Neuronal stem cell (in vitro differentiated cells): ENCODE measurements at regions not wholly inside any gene's neighbourhood (a gene's known extent, or its start where the extent isn't known, plus 50 kb on each side); places are given as distances from the start of the nearest gene placed in this dataset.

Source experiments
- DNase-seq: peaks from one replicate; pipeline ENCODE4 v3.0.0-alpha.2; 2013; ENCODE audit warnings: low spot score
- H2AFZ ChIP-seq: one replicate; pipeline ENCODE4 v1.6.1; 2013; ENCODE audit warnings: mild to moderate bottlenecking, low read length, inconsistent platforms
- H2AK5ac ChIP-seq: 2 replicates; pipeline ENCODE4 v1.6.1; 2013; ENCODE audit warnings: low read depth, mild to moderate bottlenecking, inconsistent platforms, low read length, moderate library complexity, mixed read lengths
- H2BK120ac ChIP-seq: 2 replicates; pipeline ENCODE4 v1.6.1; 2013; ENCODE audit warnings: low read depth, mild to moderate bottlenecking, inconsistent platforms, low read length, moderate library complexity, mixed read lengths
- H2BK12ac ChIP-seq: one replicate; pipeline ENCODE4 v1.6.1; 2013; ENCODE audit warnings: low read length, inconsistent platforms
- H2BK15ac ChIP-seq: 2 replicates; pipeline ENCODE4 v1.6.1; 2013; ENCODE audit warnings: mild to moderate bottlenecking, low read length, inconsistent platforms, mixed read lengths
- H2BK5ac ChIP-seq: one replicate; pipeline ENCODE4 v1.6.1; 2013; ENCODE audit warnings: inconsistent platforms, mild to moderate bottlenecking, low read length, moderate library complexity
- H3K14ac ChIP-seq: one replicate; pipeline ENCODE4 v1.6.1; 2013; ENCODE audit warnings: low read length, inconsistent platforms
- H3K18ac ChIP-seq: 2 replicates; pipeline ENCODE4 v1.6.1; 2013; ENCODE audit warnings: low read length, inconsistent platforms
- H3K23ac ChIP-seq: 2 replicates; pipeline ENCODE4 v1.6.1; 2013; ENCODE audit warnings: low read depth, mild to moderate bottlenecking, mixed read lengths, low read length, inconsistent platforms; ENCODE audit not compliant: poor library complexity
- H3K27ac ChIP-seq: replicated peaks from 3 replicates; pipeline ENCODE4 v1.5.1; 2013; ENCODE audit warnings: low read length, inconsistent platforms
- H3K27me3 ChIP-seq, 3 experiments: 2 replicates each; pipeline ENCODE4 v1.6.1; 2013; ENCODE audit warnings: low read length in 3 of 3, mild to moderate bottlenecking in 2 of 3, inconsistent platforms in 1 of 3, low read depth in 1 of 3, mixed read lengths in 1 of 3, moderate library complexity in 1 of 3; ENCODE audit not compliant: control insufficient read depth in 3 of 3, insufficient read depth in 3 of 3
- H3K36me3 ChIP-seq, 2 donors: replicated peaks in 1 of 2; 2 replicates each; pipeline ENCODE4 v1.6.1; 2013; ENCODE audit warnings: low read length in 2 of 2; ENCODE audit not compliant: control insufficient read depth in 2 of 2, insufficient read depth in 2 of 2
- H3K4ac ChIP-seq: 2 replicates; pipeline ENCODE4 v1.6.1; 2013; ENCODE audit warnings: inconsistent platforms, mild to moderate bottlenecking, low read length, moderate library complexity
- H3K4me1 ChIP-seq, 2 donors: 1 replicate in 1 of 2; 2 replicates in 1 of 2; pipeline ENCODE4 v1.6.1; 2013; ENCODE audit warnings: low read length in 2 of 2, low read depth in 1 of 2; ENCODE audit not compliant: control insufficient read depth in 2 of 2, insufficient read depth in 1 of 2
- H3K4me2 ChIP-seq: one replicate; pipeline ENCODE4 v1.6.1; 2013; ENCODE audit warnings: mild to moderate bottlenecking, low read length, inconsistent platforms; ENCODE audit not compliant: insufficient read depth, poor library complexity, severe bottlenecking
- H3K4me3 ChIP-seq, 2 donors: 2 replicates each; pipeline ENCODE4 v1.5.1; 2013; ENCODE audit warnings: low read length in 2 of 2, mild to moderate bottlenecking in 2 of 2, inconsistent platforms in 1 of 2, moderate library complexity in 1 of 2
- H3K79me1 ChIP-seq: one replicate; pipeline ENCODE4 v1.6.1; 2013; ENCODE audit warnings: low read depth, mild to moderate bottlenecking, inconsistent platforms, low read length, moderate library complexity
- H3K9ac ChIP-seq: one replicate; pipeline ENCODE4 v1.6.1; 2013; ENCODE audit warnings: mild to moderate bottlenecking, low read depth, low read length, inconsistent platforms; ENCODE audit not compliant: poor library complexity
- H3K9me3 ChIP-seq, 2 donors: replicated peaks in 1 of 2; 2 replicates each; pipeline versions ENCODE3 to v1.6.1; 2013; ENCODE audit warnings: low read length in 2 of 2, mild to moderate bottlenecking in 2 of 2, inconsistent platforms in 1 of 2, low read depth in 1 of 2, mixed read lengths in 1 of 2, moderate library complexity in 1 of 2; ENCODE audit not compliant: control insufficient read depth in 2 of 2, insufficient read depth in 1 of 2
- H4K8ac ChIP-seq: one replicate; pipeline ENCODE4 v1.6.1; 2013; ENCODE audit warnings: low read depth, mild to moderate bottlenecking, inconsistent platforms, low read length, moderate library complexity
- H4K91ac ChIP-seq: one replicate; pipeline ENCODE4 v1.6.1; 2013; ENCODE audit warnings: low read length, low read depth, mild to moderate bottlenecking, inconsistent platforms; ENCODE audit not compliant: poor library complexity
- WGBS, 2 donors: extraction: QIAGEN DNeasy Blood & Tissue Kit; methylation state at CpG; one replicate each; pipeline ENCODE4 v1.1.7; 2013; ENCODE audit warnings: missing lambda C conversion rate in 2 of 2, mixed read lengths in 1 of 2; ENCODE audit not compliant: insufficient read length in 2 of 2, insufficient replicate concordance in 1 of 2; ENCODE audit errors: extremely low coverage in 2 of 2; 5-methylcytosine and 5-hydroxymethylcytosine counted together

- no peak for DNase-seq
- no CpG with 5 or more reads among the region's 4 CpGs for WGBS, 2 donors
- H2BK5ac ChIP-seq, result no peak overlapping the region
- no peak overlapping the region for H3K23ac ChIP-seq
- no peak overlapping the region for H3K4me2 ChIP-seq
- no peaks in the 10 kb centered on the region for H3K27me3 ChIP-seq
- H4K91ac ChIP-seq, result no peak overlapping the region
- no peak overlapping the region for H3K4ac ChIP-seq
- H3K79me1 ChIP-seq, result no peaks in the 10 kb centered on the region
- no peaks in the 10 kb centered on the region for H3K36me3 ChIP-seq
- no peak overlapping the region for H3K14ac ChIP-seq
- H2AFZ ChIP-seq, result peak overlapping the region; percentile 27
- H2BK12ac ChIP-seq, result no peak overlapping the region
- no peaks in the 10 kb centered on the region for H3K4me1 ChIP-seq
- H3K18ac ChIP-seq, result no peak overlapping the region
- H3K9ac ChIP-seq, result no peak overlapping the region
- no peak overlapping the region for H4K8ac ChIP-seq
- H3K27ac ChIP-seq, result no peak overlapping the region
- no peaks in the 10 kb centered on the region for H3K9me3 ChIP-seq
- H2BK15ac ChIP-seq, result no peak overlapping the region
- H2BK120ac ChIP-seq, result no peak overlapping the region
- H2AK5ac ChIP-seq, result no peak overlapping the region
- H3K4me3 ChIP-seq, result no peak overlapping the region
Observed at GRCh38 chr1:98201666-98202081, 280.8 kb upstream of the DPYD start.

- Histone ChIP-seq H3K27me3 (no peaks in the 10 kb centered on the region), H3K4me1 (no peaks in the 10 kb centered on the region), H3K79me1 (no peaks in the 10 kb centered on the region), H3K18ac (no peak overlapping the region), H2BK5ac (no peak overlapping the region), H3K4me3 (no peak overlapping the region), H3K4me2 (no peak overlapping the region), H3K27ac (no peak overlapping the region), H3K9ac (no peak overlapping the region), H2AK5ac (no peak overlapping the region), H3K14ac (no peak overlapping the region), H3K23ac (no peak overlapping the region), H3K36me3 (no peaks in the 10 kb centered on the region), H3K9me3 (no peaks in the 10 kb centered on the region), H4K8ac (no peak overlapping the region), H2BK12ac (no peak overlapping the region), H2BK15ac (no peak overlapping the region), H2AFZ (no peak overlapping the region), H4K91ac (no peak overlapping the region), H3K4ac (no peak overlapping the region), H2BK120ac (no peak overlapping the region)
- WGBS, 2 donors, result no CpG with 5 or more reads among the region's 3 CpGs
- DNase-seq, result no peak
Observed at GRCh38 chr1:98197356-98197755, 276.5 kb upstream of the DPYD start.

GRCh38 chr1:98196012-98196411 is 275.2 kb upstream of the DPYD start:
- H2BK15ac ChIP-seq, result no peak overlapping the region
- H3K36me3 ChIP-seq, result no peaks in the 10 kb centered on the region
- no peak overlapping the region for H2AFZ ChIP-seq
- no peak overlapping the region for H3K27ac ChIP-seq
- no peak overlapping the region for H4K8ac ChIP-seq
- no peak overlapping the region for H2AK5ac ChIP-seq
- H3K4me2 ChIP-seq, result no peak overlapping the region
- no peak overlapping the region for H3K18ac ChIP-seq
- H3K4me1 ChIP-seq, result no peaks in the 10 kb centered on the region
- no peak overlapping the region for H2BK12ac ChIP-seq
- H3K9me3 ChIP-seq, result no peaks in the 10 kb centered on the region
- no peaks in the 10 kb centered on the region for H3K79me1 ChIP-seq
- H3K27me3 ChIP-seq, result no peaks in the 10 kb centered on the region
- H3K4me3 ChIP-seq, result no peak overlapping the region
- no peak overlapping the region for H2BK5ac ChIP-seq
- H3K23ac ChIP-seq, result no peak overlapping the region
- H3K4ac ChIP-seq, result no peak overlapping the region
- no peak overlapping the region for H3K14ac ChIP-seq
- no CpG with 5 or more reads among the region's 2 CpGs for WGBS, 2 donors
- H2BK120ac ChIP-seq, result no peak overlapping the region
- H3K9ac ChIP-seq, result no peak overlapping the region
- H4K91ac ChIP-seq, result no peak overlapping the region
- no peak for DNase-seq

- Histone ChIP-seq H3K27me3 (no peaks in the 10 kb centered on the region), H3K36me3 (no peaks in the 10 kb centered on the region), H3K4me2 (no peak overlapping the region), H3K79me1 (no peaks in the 10 kb centered on the region), H3K4me1 (no peaks in the 10 kb centered on the region), H3K9me3 (no peaks in the 10 kb centered on the region), H2BK12ac (no peak overlapping the region), H3K18ac (no peak overlapping the region), H3K23ac (no peak overlapping the region), H2BK120ac (no peak overlapping the region), H3K4me3 (no peak overlapping the region), H3K4ac (no peak overlapping the region), H2BK15ac (no peak overlapping the region), H2BK5ac (no peak overlapping the region), H2AFZ (no peak overlapping the region), H3K14ac (no peak overlapping the region), H3K27ac (no peak overlapping the region), H3K9ac (no peak overlapping the region), H4K91ac (no peak overlapping the region), H4K8ac (no peak overlapping the region), H2AK5ac (no peak overlapping the region)
- no CpG with 5 or more reads among the region's 1 CpG for WGBS, 2 donors
- DNase-seq, result no peak
Observed at GRCh38 chr1:98188774-98189173, 267.9 kb upstream of the DPYD start.
